GF-D8 (cell line): ENCODE measurements at regions not wholly inside any gene's neighbourhood (a gene's known extent, or its start where the extent isn't known, plus 50 kb on each side); places are given as distances from the start of the nearest gene placed in this dataset.
"Not testable (repeated sequence)": the region's sequence is repeated elsewhere in the genome, so short reads cannot be mapped to it uniquely, and the experiment has no call there.

Source experiments
- DNase-seq: peaks from one replicate; lab custom pipeline; 2025; lab: John Stamatoyannopoulos, UW

DNA sequence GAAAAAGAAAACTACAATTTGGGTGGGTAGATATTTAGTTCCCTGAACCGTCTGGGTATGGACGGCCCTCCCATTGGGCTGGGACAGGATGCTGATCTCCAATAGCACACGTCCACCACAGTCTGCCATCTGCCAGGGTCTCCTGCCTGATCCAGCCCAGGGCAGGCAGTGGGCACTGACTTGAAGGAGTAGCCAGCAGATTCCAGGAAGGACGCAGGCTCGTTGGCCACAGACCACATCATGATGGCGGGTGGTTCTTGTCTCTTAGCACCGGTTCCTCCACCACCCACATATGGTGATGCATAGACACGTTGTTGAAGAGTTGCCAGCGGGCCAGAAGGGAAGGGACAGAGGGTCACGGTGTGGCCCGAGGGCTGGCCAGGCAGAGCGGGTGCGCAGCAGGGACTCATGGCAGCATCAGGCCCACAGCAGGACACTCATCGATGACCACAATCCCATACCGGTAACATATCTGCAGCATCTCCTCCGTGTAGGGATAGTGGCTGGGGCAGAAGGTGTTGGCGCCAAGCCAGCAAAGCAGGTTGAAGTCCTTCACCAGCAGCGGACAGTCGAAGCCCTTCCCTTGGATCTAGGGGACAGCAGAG lies 155.8 kb upstream of the FAM174A start:
- not testable (repeated sequence) for DNase-seq

DNA sequence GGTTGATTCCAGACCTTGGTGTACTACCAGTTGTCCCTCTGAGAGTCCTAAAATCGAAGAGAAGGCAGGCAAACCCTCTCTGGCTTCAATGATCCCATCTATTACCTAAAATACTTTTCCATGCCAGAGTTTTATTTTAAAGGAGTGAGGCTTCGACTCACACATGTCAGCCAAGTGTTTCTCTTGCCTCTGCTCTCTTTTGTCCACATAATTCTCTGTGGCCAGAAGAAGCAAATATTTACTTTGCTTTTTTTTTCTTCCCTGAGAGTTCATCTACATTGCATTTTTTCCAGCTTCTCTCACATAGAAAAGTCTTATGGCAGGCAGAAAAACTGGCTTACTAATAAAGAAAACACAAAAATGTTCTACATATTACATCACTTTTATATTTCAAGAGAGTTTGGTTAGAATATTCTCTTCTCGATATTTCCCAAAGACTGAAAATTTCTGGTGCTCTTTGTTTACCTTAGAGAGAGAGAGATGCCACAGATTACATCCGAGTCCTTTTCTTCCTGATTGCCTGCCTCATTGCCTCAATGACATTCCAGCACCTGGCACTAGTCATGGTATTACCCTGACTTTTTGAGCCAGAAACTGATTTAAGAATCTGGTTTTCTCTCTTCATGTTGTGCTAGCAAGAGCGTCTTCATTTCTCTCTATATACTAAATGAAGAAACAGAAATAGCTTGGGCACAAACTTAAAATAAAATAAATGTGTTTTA lies 170.3 kb upstream of the FAM174A start:
- not testable (repeated sequence) for DNase-seq

DNA sequence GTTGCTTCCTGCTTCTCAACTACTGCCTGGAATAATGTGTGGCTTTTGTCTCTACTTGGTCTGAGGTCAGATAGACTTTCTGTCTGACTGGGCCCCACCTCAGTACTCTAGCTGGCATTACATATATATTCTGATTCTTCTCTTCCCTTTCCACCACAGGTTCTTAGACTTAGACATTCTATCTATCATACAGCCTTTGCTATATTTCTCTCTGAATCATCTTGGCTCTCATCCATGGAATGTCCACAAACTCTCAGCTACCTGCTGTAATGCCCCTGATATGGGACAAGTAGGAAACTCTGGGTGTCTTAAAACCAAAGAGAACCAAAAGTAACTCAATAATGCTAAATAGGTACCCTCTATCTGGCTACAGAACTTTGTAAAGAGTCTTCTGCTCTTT lies 170.8 kb upstream of the FAM174A start:
- not testable (repeated sequence) for DNase-seq

DNA sequence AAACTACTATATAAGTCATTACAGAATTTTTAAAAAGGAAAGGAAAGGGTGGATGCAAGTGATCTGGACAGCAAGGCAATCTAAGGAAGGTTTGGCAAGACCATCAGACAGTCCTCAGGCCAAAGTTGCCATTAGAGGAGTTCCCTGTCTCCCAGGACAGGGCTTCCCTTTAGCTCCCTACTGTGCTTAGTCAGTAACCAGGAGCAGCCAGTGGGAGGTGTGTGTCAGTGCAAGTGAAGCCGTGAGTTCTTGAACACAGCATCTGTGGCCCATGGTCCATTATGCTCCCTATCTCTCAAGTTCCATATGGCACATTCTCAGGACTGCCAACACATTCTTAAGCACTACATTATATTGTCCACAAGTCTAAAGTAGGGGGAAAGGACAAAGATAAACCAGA lies 175.2 kb upstream of the FAM174A start:
- not testable (repeated sequence) for DNase-seq

DNA sequence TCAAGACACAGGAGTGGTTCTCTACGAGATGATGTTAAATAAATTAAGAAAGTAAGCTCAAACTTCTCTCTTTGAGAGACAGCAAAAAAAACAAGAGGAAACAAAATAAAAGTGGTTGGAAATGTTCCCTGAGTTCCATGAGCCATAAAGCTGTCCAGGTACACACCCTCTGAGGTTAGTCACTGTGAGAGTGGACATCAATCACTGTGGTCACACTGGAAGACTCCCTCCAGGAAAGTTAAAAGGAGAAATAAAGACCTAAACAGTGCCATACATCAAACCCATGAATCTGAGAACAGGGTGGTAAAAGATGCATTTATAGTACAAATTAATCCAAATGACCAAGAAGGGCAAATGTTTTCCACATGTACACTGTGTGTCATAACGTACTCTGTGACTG lies 188.9 kb upstream of the FAM174A start:
- DNase-seq = not testable (repeated sequence)

DNA sequence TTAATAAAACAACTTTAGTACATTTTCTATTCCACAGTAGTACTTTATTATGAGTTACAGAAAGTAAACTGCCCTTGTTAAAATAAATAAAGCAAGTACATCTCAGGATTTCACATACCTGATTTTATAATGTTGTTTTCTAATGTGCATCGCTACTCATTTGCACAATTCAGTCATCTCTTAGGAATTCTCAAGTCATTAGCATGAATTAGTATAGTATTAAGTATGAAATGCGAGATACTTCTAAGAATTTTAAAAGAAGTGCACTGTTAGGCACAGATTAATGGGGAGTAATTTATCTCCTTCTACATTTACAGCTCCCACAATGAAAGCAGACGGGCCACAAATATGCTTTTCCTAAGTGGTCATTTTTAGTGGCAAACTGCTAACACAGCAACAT lies 193.7 kb upstream of the FAM174A start:
- not testable (repeated sequence) for DNase-seq

DNA sequence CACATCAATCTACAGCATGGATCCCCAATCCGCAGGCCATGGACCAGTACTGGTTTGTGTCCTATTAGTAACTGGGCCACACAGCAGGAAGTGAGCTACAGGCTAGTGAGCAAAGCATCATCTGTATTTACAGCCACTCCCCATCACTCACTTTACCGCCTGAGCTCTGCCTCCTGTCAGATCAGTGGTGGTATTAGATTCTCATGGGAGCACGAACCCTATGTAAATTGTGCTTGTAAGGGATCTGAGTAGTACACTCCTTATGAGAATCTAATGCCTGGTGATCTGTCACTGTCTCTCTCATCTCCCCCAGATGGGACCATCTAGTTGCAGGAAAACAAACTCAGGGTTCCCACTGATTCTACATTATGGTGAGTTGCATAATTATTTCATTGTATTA lies 212.7 kb upstream of the FAM174A start:
- DNase-seq = no peak

DNA sequence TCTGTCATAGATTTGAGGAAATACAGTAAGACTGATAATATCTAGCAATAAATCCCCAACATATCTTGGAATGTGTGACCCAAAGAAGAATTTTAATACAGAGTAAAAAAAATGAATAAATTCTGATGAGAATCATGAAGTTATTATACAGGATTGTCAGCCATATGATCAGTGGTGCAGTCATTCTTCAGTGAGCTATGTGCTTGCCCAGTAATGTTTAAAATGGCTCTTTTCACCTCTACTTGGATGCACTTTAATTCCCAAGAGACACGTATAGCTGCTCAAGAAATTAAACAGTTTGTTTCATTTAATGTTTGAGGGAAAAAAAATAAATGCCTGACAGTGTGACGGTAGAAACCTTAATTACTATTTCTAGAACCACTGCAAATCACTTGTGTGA lies 215.3 kb upstream of the FAM174A start:
- DNase-seq = no peak

DNA sequence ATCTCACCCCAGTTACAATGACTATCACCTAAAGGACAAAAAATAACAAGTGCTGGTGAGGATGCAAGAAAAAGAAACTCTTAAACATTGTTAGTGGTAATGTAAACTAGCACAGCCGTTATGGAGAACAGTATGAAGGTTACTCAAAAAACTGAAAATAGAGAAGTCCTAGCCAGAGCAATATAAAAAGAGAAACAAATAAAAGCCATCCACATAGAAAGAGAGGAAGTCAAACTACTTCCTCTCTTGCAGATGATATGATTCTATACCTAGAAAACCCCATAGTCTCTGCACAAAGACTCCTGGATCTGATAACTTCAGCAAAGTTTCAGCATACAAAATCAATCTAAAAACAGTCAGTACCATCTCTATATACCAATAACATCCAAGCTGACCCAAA lies 221.5 kb upstream of the FAM174A start:
- no peak for DNase-seq

DNA sequence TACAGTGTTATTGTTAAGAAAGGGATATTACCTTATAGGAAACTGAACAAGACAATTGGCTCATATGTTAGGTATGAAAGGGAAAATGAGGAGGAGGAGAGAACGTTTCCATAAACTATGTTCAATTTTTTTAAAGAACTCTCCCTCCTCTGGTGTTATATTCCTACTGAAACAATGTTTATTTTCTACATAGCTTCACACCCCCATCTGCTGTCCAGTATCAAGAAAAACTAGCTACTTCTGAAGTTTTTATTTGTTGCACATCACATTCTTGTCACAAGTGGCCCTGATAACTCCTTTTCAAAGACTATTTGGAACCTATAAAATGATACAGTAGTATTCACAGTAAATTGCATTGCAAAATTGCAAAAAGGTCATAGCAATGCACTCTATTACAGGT lies 223.4 kb upstream of the FAM174A start:
- no peak for DNase-seq

DNA sequence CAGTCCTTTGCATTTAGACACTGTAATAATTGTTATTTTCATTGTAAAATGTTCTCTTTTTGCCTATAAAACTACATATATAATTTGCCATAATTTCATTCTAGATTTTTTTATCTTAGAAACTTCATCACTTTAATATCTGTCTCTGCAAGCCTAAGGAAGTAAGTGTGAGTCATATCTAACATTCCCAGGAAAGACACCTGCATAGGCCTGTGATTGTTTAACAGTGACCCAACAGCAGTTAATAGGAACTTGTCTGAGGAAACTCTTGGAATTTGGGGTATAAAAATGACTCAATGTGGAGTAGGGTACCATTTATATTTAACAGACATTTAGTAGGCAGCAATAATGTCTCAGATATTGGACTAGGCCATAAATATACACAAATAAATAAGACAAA lies 229.2 kb upstream of the FAM174A start:
- DNase-seq = no peak

DNA sequence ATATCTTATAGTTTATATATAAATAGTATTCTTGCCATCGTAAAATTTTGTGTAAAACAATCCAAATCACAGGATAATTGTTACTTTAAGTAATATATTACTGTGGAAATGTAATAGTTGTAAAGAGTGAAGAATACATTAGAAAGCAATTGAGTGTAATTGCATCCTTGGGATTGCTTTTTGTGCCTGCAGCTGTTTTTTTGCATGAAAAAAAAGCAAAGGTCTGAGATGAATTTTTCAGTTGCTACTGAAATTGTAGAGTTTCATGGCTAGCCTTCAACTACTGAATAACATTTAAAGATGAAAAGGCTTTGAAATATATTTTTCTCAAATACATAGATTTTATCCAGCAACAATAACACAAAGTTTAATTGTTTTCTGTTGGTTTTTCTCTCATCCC lies 232.0 kb upstream of the FAM174A start:
- DNase-seq = no peak

DNA sequence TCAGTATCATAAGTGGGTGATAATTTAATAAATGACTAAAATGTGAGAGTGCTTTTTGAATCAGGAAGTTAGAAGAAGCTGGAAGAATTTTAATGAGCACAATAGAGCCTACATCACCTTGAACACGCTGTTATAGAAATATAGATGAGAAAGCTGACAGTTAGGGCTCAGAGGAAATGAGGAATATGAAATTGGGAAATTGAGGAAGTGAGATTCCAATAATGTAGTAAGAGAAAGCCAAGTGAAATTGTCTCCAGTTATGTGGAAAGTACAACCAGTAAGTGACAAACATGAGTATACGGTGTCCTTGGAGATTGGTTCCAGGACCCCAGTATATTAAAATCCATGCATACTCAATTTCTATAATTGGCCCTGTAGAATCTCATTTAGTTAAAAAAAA lies 235.9 kb upstream of the FAM174A start:
- no peak for DNase-seq

DNA sequence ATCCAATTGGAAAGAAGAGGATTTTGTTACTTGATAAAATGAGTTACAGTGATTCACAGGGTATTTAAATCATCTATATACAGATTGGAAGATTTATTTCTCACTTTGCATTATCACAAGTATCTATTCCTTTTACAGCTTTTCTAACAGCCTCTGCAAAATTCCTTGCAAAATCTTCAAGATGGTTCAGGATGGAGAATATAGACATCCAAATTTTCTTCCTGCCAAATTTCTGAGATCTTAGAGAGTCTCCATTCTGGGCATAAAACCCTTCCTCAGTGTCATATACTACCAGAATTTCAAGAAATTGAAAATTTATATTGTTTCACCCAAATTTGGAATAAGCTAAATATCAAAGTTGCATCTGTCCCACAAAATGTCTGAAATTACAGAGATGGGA lies 259.1 kb upstream of the FAM174A start:
- no peak for DNase-seq

DNA sequence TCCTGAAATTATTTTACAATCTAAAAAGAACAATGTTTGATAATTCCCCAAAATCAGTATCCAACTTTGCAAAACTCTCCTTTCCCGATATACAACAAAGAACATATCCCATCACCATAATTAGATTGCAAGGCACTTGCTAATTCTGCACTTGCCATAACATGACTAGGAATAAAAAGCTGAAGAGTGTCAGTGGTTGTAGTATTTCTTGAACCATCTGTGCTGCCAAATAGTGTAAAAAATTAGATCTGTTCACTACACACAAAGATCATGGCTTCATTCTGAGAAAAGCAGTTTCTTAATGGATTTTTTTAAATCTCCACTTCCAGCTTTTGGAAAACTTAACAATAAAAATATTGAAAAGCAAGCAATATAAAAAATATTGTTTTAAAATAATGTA lies 259.5 kb upstream of the FAM174A start:
- DNase-seq = no peak

DNA sequence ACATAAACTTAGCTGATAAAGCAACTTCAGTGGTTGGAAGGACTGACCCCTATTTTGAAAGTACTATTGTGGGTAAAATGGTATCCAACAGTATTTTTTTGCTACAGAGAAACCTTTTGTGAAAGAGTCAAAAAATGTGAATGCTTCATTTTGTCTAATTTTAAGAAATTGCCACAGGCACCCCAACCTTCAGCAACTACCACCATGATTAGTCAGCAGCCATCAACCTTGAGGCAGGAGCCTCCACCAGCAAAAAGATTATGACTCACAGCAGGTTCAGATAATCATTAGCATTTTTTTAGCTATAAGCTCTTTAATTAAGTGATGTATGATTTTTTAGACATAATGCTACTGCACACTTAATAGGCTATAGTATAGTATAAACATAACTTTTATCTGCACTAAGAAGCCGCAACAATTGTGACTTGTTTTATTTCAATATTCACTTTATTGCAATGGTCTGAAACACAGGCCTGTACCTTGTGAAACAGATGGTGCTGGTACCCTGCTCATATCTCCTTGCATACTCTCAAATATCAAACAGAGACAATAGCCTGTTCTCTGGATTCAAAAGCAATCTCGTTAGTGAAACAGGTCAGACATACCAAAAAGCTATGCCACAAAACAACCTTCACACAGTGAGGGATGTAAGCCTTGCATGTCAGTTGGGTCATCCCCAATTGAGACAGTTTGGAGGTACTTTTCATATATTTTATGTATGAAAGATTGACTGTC lies 261.2 kb upstream of the FAM174A start:
- DNase-seq = no peak

DNA sequence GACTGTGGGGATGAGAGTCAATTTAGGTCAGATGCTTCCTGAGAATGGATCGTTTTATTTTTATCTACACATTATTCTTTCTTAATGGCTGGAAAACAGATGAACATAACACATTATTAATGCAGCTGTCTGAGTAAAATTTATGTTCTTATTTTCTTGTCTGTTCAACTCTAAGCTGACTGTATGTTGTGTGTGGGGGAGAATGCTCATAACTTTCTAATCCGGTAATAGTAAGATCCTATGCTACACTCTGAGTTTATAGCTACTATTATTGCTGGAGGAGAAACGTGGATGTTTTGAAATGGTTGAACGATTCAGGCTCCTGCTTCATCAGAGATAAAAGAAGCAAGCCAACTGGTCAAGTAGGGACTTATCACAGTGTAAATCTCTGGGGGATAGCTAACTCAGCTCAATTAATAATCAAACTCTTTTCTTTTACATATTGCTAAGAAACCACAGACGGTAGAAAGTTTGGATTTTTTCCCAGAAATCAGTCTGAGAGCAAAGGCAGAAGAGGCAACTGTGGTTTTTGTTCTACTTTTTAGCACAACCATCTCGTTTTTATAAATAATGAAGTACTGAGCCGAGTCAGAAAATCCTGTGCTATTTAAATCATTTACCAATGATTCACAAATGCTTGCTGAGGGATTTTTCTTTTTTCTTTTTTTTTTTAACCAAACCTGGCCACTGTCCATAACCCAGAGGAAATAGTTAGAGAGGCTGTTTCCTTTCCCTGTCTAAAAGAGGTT lies 265.0 kb upstream of the FAM174A start:
- no peak for DNase-seq

DNA sequence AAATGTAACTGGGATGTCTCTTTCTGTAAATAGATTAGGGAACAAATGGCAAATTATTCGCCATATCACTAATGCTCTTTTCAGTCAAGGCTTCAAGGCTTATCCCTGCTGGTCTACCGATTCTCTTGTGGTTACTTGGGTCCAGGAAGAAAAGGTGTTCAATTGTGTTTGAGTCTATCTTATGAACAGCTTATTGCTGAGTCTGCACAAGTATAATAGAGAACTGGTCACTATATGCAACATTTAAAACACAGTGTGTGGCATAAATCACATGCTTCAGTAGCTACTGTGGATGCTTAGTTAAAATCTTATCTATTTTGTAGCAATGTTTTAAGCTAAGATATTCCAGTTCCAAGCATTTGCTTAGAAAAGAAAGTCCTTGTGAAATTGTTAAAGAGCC lies 274.2 kb upstream of the FAM174A start:
- DNase-seq = no peak

DNA sequence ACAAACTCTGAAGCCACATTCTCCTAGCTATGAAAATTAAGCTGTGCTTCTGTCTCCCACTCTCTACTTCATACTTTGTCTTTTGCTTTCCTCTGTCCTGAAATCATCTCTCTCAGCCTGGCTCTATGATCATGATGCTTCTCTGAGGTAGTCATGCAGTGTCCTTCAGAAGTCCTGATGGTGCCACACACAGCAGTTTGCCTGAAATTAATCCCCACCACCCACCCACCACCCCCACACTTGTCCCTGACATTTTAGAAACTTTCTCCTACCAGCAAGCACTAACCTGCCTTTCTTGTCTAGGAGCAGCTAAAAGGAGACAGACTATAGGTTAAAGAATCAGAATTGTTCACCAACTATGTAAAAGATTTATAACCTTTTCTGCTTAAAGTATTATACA lies 282.2 kb upstream of the FAM174A start:
- DNase-seq = no peak

DNA sequence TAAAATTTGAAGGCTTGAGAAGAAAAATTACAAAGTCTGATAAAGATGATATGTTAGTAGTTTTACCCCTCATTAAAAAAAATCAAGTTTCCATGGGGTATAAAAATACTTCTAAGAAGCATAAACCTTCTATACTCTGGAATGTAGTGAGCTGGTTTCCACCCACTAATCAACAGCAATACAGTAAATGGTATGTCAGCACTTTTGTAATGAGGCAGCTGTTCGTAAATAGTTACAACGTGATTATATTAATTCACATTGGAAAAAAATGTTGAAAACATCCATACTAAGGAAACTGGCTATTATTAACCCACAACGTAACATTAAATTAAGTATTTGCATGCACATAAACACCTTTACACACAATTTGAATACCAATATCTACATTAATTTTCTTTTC lies 283.1 kb upstream of the FAM174A start:
- no peak for DNase-seq

DNA sequence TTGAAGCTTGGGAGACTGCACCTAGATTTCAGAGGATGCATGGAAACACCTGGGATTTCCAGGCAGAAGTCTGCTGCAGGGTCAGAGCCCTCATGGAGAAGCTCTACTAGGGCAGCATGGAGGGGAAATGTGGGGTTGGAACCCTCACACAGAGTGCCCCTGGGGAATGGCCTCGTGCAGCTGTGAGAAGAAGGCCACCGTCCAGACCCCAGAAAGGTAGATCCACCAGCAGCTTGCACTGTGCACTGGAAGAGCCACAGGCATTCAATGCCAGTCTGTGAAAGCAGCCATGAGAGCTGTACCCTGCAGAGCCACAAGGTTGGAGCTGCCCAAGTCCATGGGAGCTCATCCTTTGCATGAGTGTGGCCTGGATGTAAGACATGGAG lies 285.3 kb upstream of the FAM174A start:
- DNase-seq = no peak

DNA sequence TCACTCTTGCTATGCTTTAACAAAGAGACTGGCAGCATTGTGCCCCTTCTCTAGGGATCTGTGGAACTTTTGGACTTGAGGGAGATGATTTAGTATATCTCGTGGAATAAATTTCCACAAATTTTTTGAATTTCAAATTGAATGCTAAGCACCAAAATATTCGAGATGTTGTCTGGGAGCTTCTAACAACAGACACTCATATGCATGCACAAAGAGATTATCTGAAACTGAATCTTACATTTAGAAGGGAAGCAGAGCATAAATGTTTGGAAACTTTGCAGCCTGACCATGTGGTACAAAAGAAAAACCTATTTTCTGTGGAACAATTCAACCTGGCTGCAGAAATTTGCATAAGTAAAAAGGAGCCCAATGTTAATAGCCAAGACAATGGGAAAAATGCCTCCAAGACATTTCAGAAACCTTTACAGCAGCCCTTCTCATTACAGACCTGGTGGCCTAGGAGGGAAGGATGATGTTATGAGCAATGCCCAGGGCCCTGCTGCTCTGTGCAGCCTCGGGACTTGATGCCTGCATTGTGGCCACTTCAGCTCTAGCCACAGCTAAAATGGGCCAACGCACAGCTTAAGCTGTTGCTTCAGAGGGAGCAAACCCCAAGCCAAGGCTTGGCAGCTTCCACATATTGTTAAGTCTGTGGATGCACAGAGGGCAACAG lies 285.8 kb upstream of the FAM174A start:
- DNase-seq = no peak
